Gastrocnemius medialis (tissue), 4 donors: ENCODE measurements at regions not wholly inside any gene's neighbourhood (a gene's known extent, or its start where the extent isn't known, plus 50 kb on each side); places are given as distances from the start of the nearest gene placed in this dataset.

Source experiments
- ATAC-seq, 2 donors: fragments of 150-250 bp; one replicate each; pipeline ENCODE4 v1.9.1; 2016
- DNase-seq, 2 donors: peaks; one replicate each; pipeline ENCODE4 v3.0.0-alpha.2; 2019
- H3K27ac ChIP-seq, 4 donors: fragments of 200-600 bp; sonication (generic); 1 replicate in 1 of 4; 2 replicates in 3 of 4; pipeline ENCODE4 v1.5.1; 2016 to 2018; ENCODE audit warnings: mild to moderate bottlenecking in 2 of 4, moderate library complexity in 1 of 4
- H3K27me3 ChIP-seq, 3 donors: fragments of 200-600 bp; sonication (generic) in 2 of 3; 1 replicate in 1 of 3; 2 replicates in 2 of 3; pipeline versions ENCODE4 v1.5.1 to v1.6.0; 2016 to 2019; ENCODE audit warnings: mild to moderate bottlenecking in 1 of 3, moderate library complexity in 1 of 3
- H3K36me3 ChIP-seq, 2 donors: fragments of 200-600 bp; sonication (generic) in 1 of 2; one replicate each; pipeline ENCODE4 v1.5.1; 2017 to 2018
- H3K4me1 ChIP-seq, 2 donors: fragments of 200-600 bp; sonication (generic) in 1 of 2; one replicate each; pipeline ENCODE4 v1.5.1; 2016 to 2017; ENCODE audit warnings: mild to moderate bottlenecking in 2 of 2
- H3K4me3 ChIP-seq, 4 donors: fragments of 200-600 bp; sonication (generic) in 3 of 4; 1 replicate in 1 of 4; 2 replicates in 3 of 4; pipeline ENCODE4 v1.5.1; 2016 to 2019; ENCODE audit warnings: mild to moderate bottlenecking in 2 of 4
- H3K9me3 ChIP-seq, 3 donors: fragments of 200-600 bp; sonication (generic) in 2 of 3; 1 replicate in 1 of 3; 2 replicates in 2 of 3; pipeline ENCODE4 v1.5.1; 2016 to 2019
- POLR2A ChIP-seq, 2 donors: fragments of 450-650 bp; IDR thresholded peaks; one replicate each; pipeline ENCODE4 v1.6.1; 2017; ENCODE audit warnings: antibody characterized with exemption in 2 of 2, mild to moderate bottlenecking in 2 of 2, moderate library complexity in 2 of 2
- in situ Hi-C, 4 donors: fragments of 200-750 bp; cut with MboI; loops; one replicate each; pipeline versions ENCODE4 v1.15.0 to v1.8.0; 2017; ENCODE audit warnings: low sequenced_read_pairs in 4 of 4
- intact Hi-C: fragments of 100-400 bp; cut with DNase I; formaldehyde crosslinking; loops from one replicate; pipeline ENCODE4 v1.15.1; 2023; ENCODE audit warnings: low total_unique reads
- TF ChIP-seq, protein P1 (sequence below), 5 experiments: fragments of 450-650 bp in 3 of 5; fragments of 200-600 bp in 2 of 5; sonication (generic) in 2 of 5; IDR thresholded peaks in 4 of 5; conservative IDR thresholded peaks in 1 of 5; 1 replicate in 4 of 5; 2 replicates in 1 of 5; pipeline ENCODE4 v1.5.1; 2016 to 2019; ENCODE audit warnings: antibody characterized with exemption in 5 of 5, mild to moderate bottlenecking in 3 of 5, moderate library complexity in 3 of 5

DNA sequence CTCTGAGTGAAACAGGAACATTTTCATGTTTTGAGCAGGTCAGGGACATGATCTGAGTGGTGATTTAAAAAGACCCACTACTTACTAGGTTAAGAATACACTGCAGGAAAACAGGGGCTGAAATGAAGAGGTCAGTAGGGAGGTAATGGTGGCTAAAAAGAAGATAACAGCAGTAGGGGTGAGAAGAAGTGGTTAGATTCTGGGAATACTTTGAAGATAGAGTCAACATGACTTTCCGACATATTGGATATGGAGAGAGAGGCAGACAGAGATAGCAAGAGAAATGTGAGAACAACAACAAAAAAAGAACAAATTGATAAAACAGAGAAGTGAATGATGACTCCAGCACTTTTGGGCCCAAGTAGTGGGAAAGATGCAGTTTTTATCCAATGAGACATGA is 168.0 kb downstream of the ALX1 start:
- Histone ChIP-seq H3K27me3 (no peaks in the 10 kb centered on the region), H3K9me3 (no peaks in the 10 kb centered on the region), H3K4me1 (no peaks in the 10 kb centered on the region), H3K4me3 (no peak overlapping the region), H3K27ac (no peak overlapping the region), H3K36me3 (no peaks in the 10 kb centered on the region)
- ATAC-seq (no peak), DNase-seq (no peak)
- in situ Hi-C loops (no loop called here), intact Hi-C loops (no loop called here)
- TF ChIP-seq, protein P1, sequence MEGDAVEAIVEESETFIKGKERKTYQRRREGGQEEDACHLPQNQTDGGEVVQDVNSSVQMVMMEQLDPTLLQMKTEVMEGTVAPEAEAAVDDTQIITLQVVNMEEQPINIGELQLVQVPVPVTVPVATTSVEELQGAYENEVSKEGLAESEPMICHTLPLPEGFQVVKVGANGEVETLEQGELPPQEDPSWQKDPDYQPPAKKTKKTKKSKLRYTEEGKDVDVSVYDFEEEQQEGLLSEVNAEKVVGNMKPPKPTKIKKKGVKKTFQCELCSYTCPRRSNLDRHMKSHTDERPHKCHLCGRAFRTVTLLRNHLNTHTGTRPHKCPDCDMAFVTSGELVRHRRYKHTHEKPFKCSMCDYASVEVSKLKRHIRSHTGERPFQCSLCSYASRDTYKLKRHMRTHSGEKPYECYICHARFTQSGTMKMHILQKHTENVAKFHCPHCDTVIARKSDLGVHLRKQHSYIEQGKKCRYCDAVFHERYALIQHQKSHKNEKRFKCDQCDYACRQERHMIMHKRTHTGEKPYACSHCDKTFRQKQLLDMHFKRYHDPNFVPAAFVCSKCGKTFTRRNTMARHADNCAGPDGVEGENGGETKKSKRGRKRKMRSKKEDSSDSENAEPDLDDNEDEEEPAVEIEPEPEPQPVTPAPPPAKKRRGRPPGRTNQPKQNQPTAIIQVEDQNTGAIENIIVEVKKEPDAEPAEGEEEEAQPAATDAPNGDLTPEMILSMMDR (IDR thresholded peaks at IDR 0.05 in 4 of 5, conservative IDR thresholded peaks at IDR 0.05 in 1 of 5), result no peak
- no peak for TF ChIP-seq POLR2A (IDR thresholded peaks at IDR 0.05)

DNA sequence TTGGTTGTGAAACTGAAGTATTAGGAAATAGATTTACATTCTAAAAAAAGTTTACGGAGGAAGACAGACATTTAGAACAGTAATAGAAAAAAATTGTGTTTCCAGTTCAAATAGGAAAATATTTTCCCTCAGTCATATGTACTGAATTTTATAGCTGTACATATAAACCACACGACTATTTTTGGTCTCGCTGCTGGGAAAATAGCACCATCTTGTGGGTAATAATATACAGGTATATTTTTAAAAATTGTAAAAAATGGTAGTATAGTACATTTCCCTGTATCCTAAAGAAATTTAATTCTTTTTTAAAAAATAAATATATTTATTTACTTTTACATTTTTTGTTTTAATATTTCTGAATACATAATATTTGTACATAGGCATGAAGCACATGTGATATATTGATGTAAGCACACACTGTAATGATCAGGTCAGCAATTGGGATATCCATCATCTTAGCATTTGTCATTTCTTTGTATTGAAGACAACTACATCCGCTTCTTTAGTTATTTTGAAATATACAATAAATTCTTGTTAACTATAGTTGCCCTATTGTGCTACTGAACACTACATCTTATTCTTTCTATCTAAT is 168.6 kb downstream of the ALX1 start:
- no peak for ATAC-seq
- intact Hi-C loops, result no loop called here

DNA sequence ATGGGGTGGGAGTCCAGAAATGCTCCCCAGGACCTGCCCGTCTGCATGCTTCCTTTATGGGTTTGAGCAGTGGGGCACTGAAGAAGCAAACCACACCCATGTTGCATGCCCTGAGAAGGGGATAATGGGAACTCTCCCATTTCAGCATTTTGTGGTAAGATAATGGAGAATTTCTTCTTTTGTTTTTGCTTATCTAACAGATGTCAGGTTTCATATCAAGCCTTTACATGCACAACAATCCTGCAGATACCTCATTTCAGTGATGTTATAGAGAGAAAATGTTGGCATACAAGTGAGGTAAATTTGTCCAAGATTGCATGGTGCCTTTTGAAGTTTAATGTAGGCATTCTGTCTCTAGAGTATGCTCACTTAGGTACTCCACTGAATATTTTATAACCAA is 177.0 kb downstream of the ALX1 start:
- ATAC-seq, result no peak
- in situ Hi-C loops (no loop called here), intact Hi-C loops (no loop called here)
- Histone ChIP-seq H3K36me3 (no peaks in the 10 kb centered on the region), H3K4me1 (no peaks in the 10 kb centered on the region), H3K9me3 (no peaks in the 10 kb centered on the region), H3K27me3 (no peaks in the 10 kb centered on the region), H3K4me3 (no peak overlapping the region), H3K27ac (no peak overlapping the region)
- TF ChIP-seq, protein P1 (IDR thresholded peaks at IDR 0.05 in 4 of 5, conservative IDR thresholded peaks at IDR 0.05 in 1 of 5), result no peak
- TF ChIP-seq POLR2A (IDR thresholded peaks at IDR 0.05), result no peak
- no peak for DNase-seq

More for the DNA sequence above, 168.6 kb downstream of the ALX1 start:
- in situ Hi-C loops, result no loop called here
- no peaks in the 10 kb centered on the region for H3K27me3 ChIP-seq
- no peaks in the 10 kb centered on the region for H3K9me3 ChIP-seq
- DNase-seq, result no peak
- no peak overlapping the region for H3K27ac ChIP-seq
- H3K4me1 ChIP-seq, result no peaks in the 10 kb centered on the region
- no peaks in the 10 kb centered on the region for H3K36me3 ChIP-seq
- TF ChIP-seq POLR2A (IDR thresholded peaks at IDR 0.05), result no peak
- TF ChIP-seq, protein P1 (IDR thresholded peaks at IDR 0.05 in 4 of 5, conservative IDR thresholded peaks at IDR 0.05 in 1 of 5), result peak in 1 of 5 experiments; percentile 7
- no peak overlapping the region for H3K4me3 ChIP-seq

DNA sequence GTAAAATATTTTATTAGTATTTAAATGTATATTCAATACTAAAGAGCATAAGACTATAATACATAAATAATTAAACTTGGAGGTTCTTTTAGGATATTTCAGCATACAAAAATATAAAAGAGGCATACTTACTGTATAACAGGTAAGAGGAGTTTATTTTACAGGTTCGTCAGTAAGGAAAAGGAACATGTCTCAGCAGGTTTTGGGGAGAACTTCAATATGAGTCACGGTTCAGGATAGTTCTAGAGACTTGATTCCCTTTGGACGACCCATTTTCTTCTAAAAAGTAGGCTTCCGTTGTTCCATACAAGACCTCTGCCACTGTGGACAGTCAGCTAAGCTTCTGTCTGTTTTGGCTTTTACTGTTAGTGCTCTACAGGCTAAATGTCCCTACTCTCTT is 181.1 kb downstream of the ALX1 start:
- no peaks in the 10 kb centered on the region for H3K27me3 ChIP-seq
- H3K4me1 ChIP-seq, result no peaks in the 10 kb centered on the region
- intact Hi-C loops (no loop called here), in situ Hi-C loops (loop anchor here in 1 of 4 donors (10.0 kb wide), 1 partner anchor 414 kb away; the partner anchor contains the start of gene NTS)
- no peaks in the 10 kb centered on the region for H3K9me3 ChIP-seq
- no peak overlapping the region for H3K4me3 ChIP-seq
- no peak for ATAC-seq
- H3K27ac ChIP-seq, result no peak overlapping the region
- TF ChIP-seq, protein P1 (IDR thresholded peaks at IDR 0.05 in 4 of 5, conservative IDR thresholded peaks at IDR 0.05 in 1 of 5), result no peak
- no peak for TF ChIP-seq POLR2A (IDR thresholded peaks at IDR 0.05)
- DNase-seq, result no peak
- no peaks in the 10 kb centered on the region for H3K36me3 ChIP-seq

DNA sequence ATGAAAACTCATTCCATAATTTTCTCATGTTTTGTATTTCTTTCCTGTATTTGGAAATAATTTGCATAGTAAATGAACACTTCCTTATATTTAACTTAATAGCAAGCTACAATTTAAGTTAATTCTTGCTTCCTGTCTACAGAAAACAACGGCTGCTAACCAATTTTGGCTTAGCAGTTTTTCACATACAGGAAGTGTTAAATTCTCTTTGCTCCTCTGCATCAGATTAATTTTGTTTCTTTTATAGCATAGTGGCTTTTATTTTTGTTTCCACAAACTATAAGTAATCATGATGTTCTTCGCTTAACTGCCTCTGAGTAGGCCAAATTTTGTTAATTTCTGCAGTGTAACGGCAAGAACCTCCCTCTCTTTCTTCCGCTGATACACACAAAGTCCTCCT is 182.9 kb downstream of the ALX1 start:
- ATAC-seq (no peak), DNase-seq (no peak)
- Histone ChIP-seq H3K4me1 (no peaks in the 10 kb centered on the region), H3K9me3 (no peaks in the 10 kb centered on the region), H3K27me3 (no peaks in the 10 kb centered on the region), H3K27ac (no peak overlapping the region), H3K4me3 (no peak overlapping the region), H3K36me3 (no peaks in the 10 kb centered on the region)
- TF ChIP-seq, protein P1 (IDR thresholded peaks at IDR 0.05 in 4 of 5, conservative IDR thresholded peaks at IDR 0.05 in 1 of 5), result no peak
- no peak for TF ChIP-seq POLR2A (IDR thresholded peaks at IDR 0.05)
- intact Hi-C loops (no loop called here), in situ Hi-C loops (loop anchor here in 1 of 4 donors (10.0 kb wide), 1 partner anchor 412 kb away; the partner anchor contains the start of gene NTS)
